NOMO-1 treated with DMSO at 0.1 percent for 48 hours (cell line): ENCODE measurements at regions not wholly inside any gene's neighbourhood (a gene's known extent, or its start where the extent isn't known, plus 50 kb on each side); places are given as distances from the start of the nearest gene placed in this dataset.

ENCODE experiments used
- DNase-seq: peaks from one replicate; lab custom pipeline; 2025; ENCODE audit not compliant: unreplicated experiment; lab: John Stamatoyannopoulos, UW

GRCh38 chr5:3400659-3401058, 195.0 kb upstream of the IRX1 start:
- no peak for DNase-seq

GRCh38 chr5:3394891-3395599, 200.6 kb upstream of the IRX1 start:
- no peak for DNase-seq

- no peak for DNase-seq
Observed at GRCh38 chr5:3393920-3394597, 201.6 kb upstream of the IRX1 start.

- no peak for DNase-seq
Observed at GRCh38 chr5:3393122-3393919, 202.3 kb upstream of the IRX1 start.

GRCh38 chr5:3392306-3392939, 203.2 kb upstream of the IRX1 start:
- DNase-seq, result no peak

GRCh38 chr5:3391210-3391609, 204.4 kb upstream of the IRX1 start:
- no peak for DNase-seq

GRCh38 chr5:3389471-3390026, 206.1 kb upstream of the IRX1 start:
- no peak for DNase-seq

GRCh38 chr5:3386637-3387036, 209.0 kb upstream of the IRX1 start:
- no peak for DNase-seq

GRCh38 chr5:3385991-3386519, 209.6 kb upstream of the IRX1 start:
- no peak for DNase-seq

- DNase-seq, result no peak
Observed at GRCh38 chr5:3384531-3384930, 211.1 kb upstream of the IRX1 start.

GRCh38 chr5:3382782-3383181, 212.8 kb upstream of the IRX1 start:
- no peak for DNase-seq

- no peak for DNase-seq
Observed at GRCh38 chr5:3382151-3382550, 213.5 kb upstream of the IRX1 start.

GRCh38 chr5:3381206-3381825, 214.3 kb upstream of the IRX1 start:
- DNase-seq, result no peak

GRCh38 chr5:3380689-3381088, 214.9 kb upstream of the IRX1 start:
- no peak for DNase-seq

- DNase-seq, result no peak
Observed at GRCh38 chr5:3377831-3378230, 217.8 kb upstream of the IRX1 start.

GRCh38 chr5:3377176-3377575, 218.5 kb upstream of the IRX1 start:
- DNase-seq, result no peak

- no peak for DNase-seq
Observed at GRCh38 chr5:3376611-3377010, 219.0 kb upstream of the IRX1 start.

- DNase-seq, result no peak
Observed at GRCh38 chr5:3375586-3376311, 219.9 kb upstream of the IRX1 start.

GRCh38 chr5:3373391-3373790, 222.2 kb upstream of the IRX1 start:
- DNase-seq, result no peak

- DNase-seq, result no peak
Observed at GRCh38 chr5:3372289-3372688, 223.3 kb upstream of the IRX1 start.
